SHP77 (cell line): ENCODE measurements at regions not wholly inside any gene's neighbourhood (a gene's known extent, or its start where the extent isn't known, plus 50 kb on each side); places are given as distances from the start of the nearest gene placed in this dataset.
"Not testable (repeated sequence)": the region's sequence is repeated elsewhere in the genome, so short reads cannot be mapped to it uniquely, and the experiment has no call there.

Experiments used
- DNase-seq, 2 experiments: peaks; one replicate each; lab custom pipeline; 2025; lab: John Stamatoyannopoulos, UW

- no peak for DNase-seq
Observed at GRCh38 chrX:121649417-121649816, 602.0 kb downstream of the GLUD2 start.

GRCh38 chrX:121655276-121655675 lies 607.9 kb downstream of the GLUD2 start:
- peak in 1 of 2 experiments; percentile 4 for DNase-seq

- no peak for DNase-seq
Observed at GRCh38 chrX:121666171-121666570, 618.8 kb downstream of the GLUD2 start.

- DNase-seq: no peak
Observed at GRCh38 chrX:121671649-121672048, 624.2 kb downstream of the GLUD2 start.

GRCh38 chrX:121709236-121709635 lies 661.8 kb downstream of the GLUD2 start:
- not testable (repeated sequence) for DNase-seq

GRCh38 chrX:121733514-121733913 lies 686.1 kb downstream of the GLUD2 start:
- DNase-seq: no peak

- DNase-seq: no peak
Observed at GRCh38 chrX:121746105-121746504, 698.7 kb downstream of the GLUD2 start.

- DNase-seq: not testable (repeated sequence)
Observed at GRCh38 chrX:121753602-121754001, 706.2 kb downstream of the GLUD2 start.

GRCh38 chrX:121754301-121754700 lies 706.9 kb downstream of the GLUD2 start:
- no peak for DNase-seq

GRCh38 chrX:121755541-121755940 lies 708.1 kb downstream of the GLUD2 start:
- DNase-seq: no peak

- no peak for DNase-seq
Observed at GRCh38 chrX:121761845-121762244, 714.4 kb downstream of the GLUD2 start.

- no peak for DNase-seq
Observed at GRCh38 chrX:121763671-121764070, 716.3 kb downstream of the GLUD2 start.

- not testable (repeated sequence) for DNase-seq
Observed at GRCh38 chrX:121768210-121768609, 720.8 kb downstream of the GLUD2 start.

GRCh38 chrX:121781991-121782390 lies 734.6 kb downstream of the GLUD2 start:
- DNase-seq: no peak

GRCh38 chrX:121782544-121782943 lies 735.1 kb downstream of the GLUD2 start:
- no peak for DNase-seq

GRCh38 chrX:121782976-121783375 lies 735.6 kb downstream of the GLUD2 start:
- DNase-seq: no peak

- peak; percentile 17 to 58 for DNase-seq
Observed at GRCh38 chrX:121802881-121803412, 755.5 kb downstream of the GLUD2 start.

- no peak for DNase-seq
Observed at GRCh38 chrX:121823406-121823805, 776.0 kb downstream of the GLUD2 start.

- DNase-seq: no peak
Observed at GRCh38 chrX:121831601-121832000, 784.2 kb downstream of the GLUD2 start.

- no peak for DNase-seq
Observed at GRCh38 chrX:121832446-121832845, 785.0 kb downstream of the GLUD2 start.

- DNase-seq: no peak
Observed at GRCh38 chrX:121836000-121836399, 788.6 kb downstream of the GLUD2 start.

- no peak for DNase-seq
Observed at GRCh38 chrX:121851033-121851432, 803.6 kb downstream of the GLUD2 start.

GRCh38 chrX:121853762-121854613 lies 806.6 kb downstream of the GLUD2 start:
- DNase-seq: no peak

- no peak for DNase-seq
Observed at GRCh38 chrX:121854614-121854911, 807.2 kb downstream of the GLUD2 start.
